ENCODE measurements at regions not wholly inside any gene's neighbourhood (a gene's known extent, or its start where the extent isn't known, plus 50 kb on each side); places are given as distances from the start of the nearest gene placed in this dataset.

DNA sequence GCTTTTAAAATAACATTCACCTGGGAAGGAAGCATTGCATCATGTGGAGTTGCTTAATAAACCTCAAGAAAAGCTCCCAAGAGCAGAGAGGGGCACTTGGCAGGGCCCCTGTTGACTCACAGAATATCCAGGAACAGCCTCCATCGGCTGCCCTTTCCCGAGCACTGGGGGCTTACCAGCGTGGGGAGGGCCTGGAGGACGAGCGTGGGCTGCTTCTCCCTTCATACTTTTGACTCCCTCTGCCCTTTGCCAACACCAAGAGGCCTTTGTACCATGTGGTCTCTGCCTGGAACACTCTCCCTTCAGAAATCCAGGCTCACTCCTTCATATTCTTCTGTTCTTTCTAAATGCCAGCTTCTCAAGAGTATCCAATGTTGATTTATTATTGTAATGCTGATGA lies 492.1 kb upstream of the TMEM132C start:
- TF ChIP-seq, protein P1, sequence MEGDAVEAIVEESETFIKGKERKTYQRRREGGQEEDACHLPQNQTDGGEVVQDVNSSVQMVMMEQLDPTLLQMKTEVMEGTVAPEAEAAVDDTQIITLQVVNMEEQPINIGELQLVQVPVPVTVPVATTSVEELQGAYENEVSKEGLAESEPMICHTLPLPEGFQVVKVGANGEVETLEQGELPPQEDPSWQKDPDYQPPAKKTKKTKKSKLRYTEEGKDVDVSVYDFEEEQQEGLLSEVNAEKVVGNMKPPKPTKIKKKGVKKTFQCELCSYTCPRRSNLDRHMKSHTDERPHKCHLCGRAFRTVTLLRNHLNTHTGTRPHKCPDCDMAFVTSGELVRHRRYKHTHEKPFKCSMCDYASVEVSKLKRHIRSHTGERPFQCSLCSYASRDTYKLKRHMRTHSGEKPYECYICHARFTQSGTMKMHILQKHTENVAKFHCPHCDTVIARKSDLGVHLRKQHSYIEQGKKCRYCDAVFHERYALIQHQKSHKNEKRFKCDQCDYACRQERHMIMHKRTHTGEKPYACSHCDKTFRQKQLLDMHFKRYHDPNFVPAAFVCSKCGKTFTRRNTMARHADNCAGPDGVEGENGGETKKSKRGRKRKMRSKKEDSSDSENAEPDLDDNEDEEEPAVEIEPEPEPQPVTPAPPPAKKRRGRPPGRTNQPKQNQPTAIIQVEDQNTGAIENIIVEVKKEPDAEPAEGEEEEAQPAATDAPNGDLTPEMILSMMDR (conservative IDR thresholded peaks at IDR 0.05 in 1 of 2, IDR thresholded peaks at IDR 0.05 in 1 of 2; ENCODE audit: extremely low read depth in 1 of 2, insufficient read depth in 1 of 2, low read depth in 1 of 2, low read length in 2 of 2): no peak
- no peak for TF ChIP-seq EZH2 (IDR thresholded peaks at IDR 0.05; ENCODE audit: borderline replicate concordance, low read length)

Measured in mammary epithelial cell (primary cell).